ENCODE measurements at regions not wholly inside any gene's neighbourhood (a gene's known extent, or its start where the extent isn't known, plus 50 kb on each side); places are given as distances from the start of the nearest gene placed in this dataset.

GRCh38 chr20:40161391-40161790 is 527.6 kb downstream of the MAFB start:
- no peak overlapping the region for H3K4me3 Mint-ChIP-seq
- no peak for ATAC-seq (ENCODE audit: low read depth)

GRCh38 chr20:40160097-40160550 is 528.9 kb downstream of the MAFB start:
- peak; percentile 11 to 16 for DNase-seq (ENCODE audit: low spot score in 2 of 2)
- no peaks in the 10 kb centered on the region for H3K36me3 Mint-ChIP-seq
- no peak overlapping the region for H3K27ac Mint-ChIP-seq
- ATAC-seq (ENCODE audit: low read depth): peak; percentile 39
- no peak overlapping the region for H3K4me3 Mint-ChIP-seq
- no peaks in the 10 kb centered on the region for H3K9me3 Mint-ChIP-seq
- no peaks in the 10 kb centered on the region for H3K4me1 Mint-ChIP-seq
- H3K27me3 Mint-ChIP-seq: no peaks in the 10 kb centered on the region

More at GRCh38 chr20:40161391-40161790, 527.6 kb downstream of the MAFB start:
- no peak for DNase-seq (ENCODE audit: low spot score in 2 of 2)
- no peaks in the 10 kb centered on the region for H3K27me3 Mint-ChIP-seq
- no peaks in the 10 kb centered on the region for H3K9me3 Mint-ChIP-seq
- H3K36me3 Mint-ChIP-seq: no peaks in the 10 kb centered on the region
- H3K4me1 Mint-ChIP-seq: no peaks in the 10 kb centered on the region
- H3K27ac Mint-ChIP-seq: no peak overlapping the region

GRCh38 chr20:40159276-40159675 is 529.8 kb downstream of the MAFB start:
- Mint-ChIP-seq H3K4me3 (no peak overlapping the region), H3K36me3 (no peaks in the 10 kb centered on the region), H3K9me3 (no peaks in the 10 kb centered on the region), H3K4me1 (no peaks in the 10 kb centered on the region), H3K27ac (no peak overlapping the region), H3K27me3 (peaks cover 1% of the 10 kb centered on the region)
- ATAC-seq (ENCODE audit: low read depth) (no peak), DNase-seq (ENCODE audit: low spot score in 2 of 2) (no peak)

- peaks cover 9% of the 10 kb centered on the region for H3K27me3 Mint-ChIP-seq
- no peaks in the 10 kb centered on the region for H3K36me3 Mint-ChIP-seq
- H3K9me3 Mint-ChIP-seq: no peaks in the 10 kb centered on the region
- no peak overlapping the region for H3K4me3 Mint-ChIP-seq
- no peaks in the 10 kb centered on the region for H3K4me1 Mint-ChIP-seq
- H3K27ac Mint-ChIP-seq: no peak overlapping the region
- DNase-seq (ENCODE audit: low spot score in 2 of 2): no peak
- no peak for ATAC-seq (ENCODE audit: low read depth)
These were observed 532.3 kb downstream of the MAFB start for GRCh38 chr20:40156600-40157317.

- Mint-ChIP-seq H3K27me3 (peaks cover 9% of the 10 kb centered on the region), H3K9me3 (no peaks in the 10 kb centered on the region), H3K27ac (no peak overlapping the region), H3K4me1 (no peaks in the 10 kb centered on the region), H3K36me3 (no peaks in the 10 kb centered on the region), H3K4me3 (no peak overlapping the region)
- DNase-seq (ENCODE audit: low spot score in 2 of 2): no peak
- no peak for ATAC-seq (ENCODE audit: low read depth)
These were observed 534.5 kb downstream of the MAFB start for GRCh38 chr20:40154514-40154913.

- H3K27ac Mint-ChIP-seq: no peak overlapping the region
- H3K4me3 Mint-ChIP-seq: no peak overlapping the region
- H3K9me3 Mint-ChIP-seq: no peaks in the 10 kb centered on the region
- no peaks in the 10 kb centered on the region for H3K36me3 Mint-ChIP-seq
- ATAC-seq (ENCODE audit: low read depth): no peak
- no peaks in the 10 kb centered on the region for H3K4me1 Mint-ChIP-seq
- peaks cover 12% of the 10 kb centered on the region for H3K27me3 Mint-ChIP-seq
- DNase-seq (ENCODE audit: low spot score in 2 of 2): no peak
These were observed 540.1 kb downstream of the MAFB start for GRCh38 chr20:40148886-40149285.

- H3K27ac Mint-ChIP-seq: no peak overlapping the region
- H3K36me3 Mint-ChIP-seq: no peaks in the 10 kb centered on the region
- no peaks in the 10 kb centered on the region for H3K9me3 Mint-ChIP-seq
- H3K4me1 Mint-ChIP-seq: no peaks in the 10 kb centered on the region
- H3K4me3 Mint-ChIP-seq: no peak overlapping the region
- no peak for DNase-seq (ENCODE audit: low spot score in 2 of 2)
- no peak for ATAC-seq (ENCODE audit: low read depth)
- peaks cover 6% of the 10 kb centered on the region for H3K27me3 Mint-ChIP-seq
These were observed 543.0 kb downstream of the MAFB start for GRCh38 chr20:40146071-40146470.

GRCh38 chr20:40144581-40144980 is 544.5 kb downstream of the MAFB start:
- Mint-ChIP-seq H3K9me3 (no peaks in the 10 kb centered on the region), H3K36me3 (no peaks in the 10 kb centered on the region), H3K27ac (no peak overlapping the region), H3K4me3 (no peak overlapping the region), H3K4me1 (no peaks in the 10 kb centered on the region), H3K27me3 (peaks cover 9% of the 10 kb centered on the region)
- ATAC-seq (ENCODE audit: low read depth): no peak
- no peak for DNase-seq (ENCODE audit: low spot score in 2 of 2)

- DNase-seq (ENCODE audit: low spot score in 2 of 2) (no peak), ATAC-seq (ENCODE audit: low read depth) (no peak)
- no peak overlapping the region for H3K27ac Mint-ChIP-seq
- no peak overlapping the region for H3K4me3 Mint-ChIP-seq
- H3K4me1 Mint-ChIP-seq: no peaks in the 10 kb centered on the region
- H3K27me3 Mint-ChIP-seq: peaks cover 10% of the 10 kb centered on the region
- H3K36me3 Mint-ChIP-seq: no peaks in the 10 kb centered on the region
- H3K9me3 Mint-ChIP-seq: peaks cover 4% of the 10 kb centered on the region
These were observed 554.9 kb downstream of the MAFB start for GRCh38 chr20:40134176-40134575.

GRCh38 chr20:40120827-40121226 is 568.2 kb downstream of the MAFB start:
- Mint-ChIP-seq H3K36me3 (peaks cover 1% of the 10 kb centered on the region), H3K27ac (no peak overlapping the region), H3K4me3 (no peak overlapping the region), H3K27me3 (peaks cover 10% of the 10 kb centered on the region), H3K9me3 (no peaks in the 10 kb centered on the region), H3K4me1 (no peaks in the 10 kb centered on the region)
- ATAC-seq (ENCODE audit: low read depth) (no peak), DNase-seq (ENCODE audit: low spot score in 2 of 2) (no peak)

GRCh38 chr20:40111282-40111681 is 577.8 kb downstream of the MAFB start:
- no peaks in the 10 kb centered on the region for H3K4me1 Mint-ChIP-seq
- no peak for ATAC-seq (ENCODE audit: low read depth)
- H3K4me3 Mint-ChIP-seq: no peak overlapping the region
- DNase-seq (ENCODE audit: low spot score in 2 of 2): no peak
- no peaks in the 10 kb centered on the region for H3K9me3 Mint-ChIP-seq
- peaks cover 9% of the 10 kb centered on the region for H3K27me3 Mint-ChIP-seq
- no peak overlapping the region for H3K27ac Mint-ChIP-seq
- H3K36me3 Mint-ChIP-seq: no peaks in the 10 kb centered on the region

GRCh38 chr20:40110311-40110831 is 578.7 kb downstream of the MAFB start:
- ATAC-seq (ENCODE audit: low read depth): no peak
- Mint-ChIP-seq H3K27me3 (peaks cover 12% of the 10 kb centered on the region), H3K9me3 (no peaks in the 10 kb centered on the region), H3K27ac (no peak overlapping the region), H3K4me1 (no peaks in the 10 kb centered on the region), H3K4me3 (no peak overlapping the region), H3K36me3 (no peaks in the 10 kb centered on the region)
- DNase-seq (ENCODE audit: low spot score in 2 of 2): no peak

GRCh38 chr20:40109136-40109535 is 579.9 kb downstream of the MAFB start:
- ATAC-seq (ENCODE audit: low read depth): no peak
- Mint-ChIP-seq H3K36me3 (no peaks in the 10 kb centered on the region), H3K4me3 (no peak overlapping the region), H3K27ac (no peak overlapping the region), H3K27me3 (peaks cover 16% of the 10 kb centered on the region), H3K4me1 (no peaks in the 10 kb centered on the region), H3K9me3 (no peaks in the 10 kb centered on the region)
- DNase-seq (ENCODE audit: low spot score in 2 of 2): no peak

- Mint-ChIP-seq H3K4me3 (no peak overlapping the region), H3K4me1 (no peaks in the 10 kb centered on the region), H3K27ac (no peak overlapping the region), H3K9me3 (no peaks in the 10 kb centered on the region), H3K27me3 (peaks cover 15% of the 10 kb centered on the region), H3K36me3 (no peaks in the 10 kb centered on the region)
- DNase-seq (ENCODE audit: low spot score in 2 of 2) (no peak), ATAC-seq (ENCODE audit: low read depth) (no peak)
These were observed 580.7 kb downstream of the MAFB start for GRCh38 chr20:40108321-40108720.

GRCh38 chr20:40104959-40105358 is 584.1 kb downstream of the MAFB start:
- no peaks in the 10 kb centered on the region for H3K4me1 Mint-ChIP-seq
- no peak for DNase-seq (ENCODE audit: low spot score in 2 of 2)
- H3K36me3 Mint-ChIP-seq: no peaks in the 10 kb centered on the region
- H3K27ac Mint-ChIP-seq: no peak overlapping the region
- no peaks in the 10 kb centered on the region for H3K9me3 Mint-ChIP-seq
- no peak for ATAC-seq (ENCODE audit: low read depth)
- peaks cover 15% of the 10 kb centered on the region for H3K27me3 Mint-ChIP-seq
- no peak overlapping the region for H3K4me3 Mint-ChIP-seq

Data from memory B cell (primary cell).